C4-2B (cell line): ENCODE measurements at regions not wholly inside any gene's neighbourhood (a gene's known extent, or its start where the extent isn't known, plus 50 kb on each side); places are given as distances from the start of the nearest gene placed in this dataset.

ENCODE experiments used
- ZFX ChIP-seq: fragments of 450-650 bp; IDR thresholded peaks from 2 replicates; pipeline ENCODE4 v1.6.1; 2017
- TF ChIP-seq, protein P1 (sequence below): fragments of 450-650 bp; conservative IDR thresholded peaks from 2 replicates; pipeline ENCODE4 v1.5.1; 2017; ENCODE audit warnings: mild to moderate bottlenecking

DNA sequence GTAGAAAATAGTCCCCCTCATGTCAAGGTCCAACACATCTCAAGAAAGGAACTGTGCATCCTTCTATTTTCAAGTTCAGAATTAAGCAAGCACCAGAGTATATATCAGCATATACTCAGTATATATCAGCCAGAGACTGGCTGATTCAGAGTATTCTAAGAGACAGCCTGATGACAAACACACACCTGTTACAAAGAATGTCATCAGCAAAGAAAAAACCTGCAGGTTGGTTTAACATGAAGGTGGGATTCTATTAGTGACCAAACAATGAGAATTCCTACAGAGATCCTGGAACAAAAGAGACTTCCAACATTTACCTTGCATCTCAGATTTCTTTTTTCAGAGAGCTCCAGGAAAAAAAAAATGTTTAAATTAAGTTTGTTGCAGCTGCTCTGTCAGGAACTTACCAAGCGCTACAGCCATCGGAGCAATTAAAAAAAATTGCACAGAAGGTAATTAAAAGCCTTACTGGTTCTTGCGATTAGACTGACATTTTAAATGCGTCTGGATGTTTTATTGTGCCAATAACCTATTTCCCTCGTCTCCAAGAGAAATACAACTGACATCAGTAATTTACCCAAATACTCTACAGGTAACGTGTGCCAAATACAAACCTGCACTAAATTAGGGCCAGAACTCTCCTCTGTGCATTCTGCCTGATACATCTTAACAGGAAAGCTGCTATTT lies 218.1 kb downstream of the HNMT start:
- TF ChIP-seq, protein P1, sequence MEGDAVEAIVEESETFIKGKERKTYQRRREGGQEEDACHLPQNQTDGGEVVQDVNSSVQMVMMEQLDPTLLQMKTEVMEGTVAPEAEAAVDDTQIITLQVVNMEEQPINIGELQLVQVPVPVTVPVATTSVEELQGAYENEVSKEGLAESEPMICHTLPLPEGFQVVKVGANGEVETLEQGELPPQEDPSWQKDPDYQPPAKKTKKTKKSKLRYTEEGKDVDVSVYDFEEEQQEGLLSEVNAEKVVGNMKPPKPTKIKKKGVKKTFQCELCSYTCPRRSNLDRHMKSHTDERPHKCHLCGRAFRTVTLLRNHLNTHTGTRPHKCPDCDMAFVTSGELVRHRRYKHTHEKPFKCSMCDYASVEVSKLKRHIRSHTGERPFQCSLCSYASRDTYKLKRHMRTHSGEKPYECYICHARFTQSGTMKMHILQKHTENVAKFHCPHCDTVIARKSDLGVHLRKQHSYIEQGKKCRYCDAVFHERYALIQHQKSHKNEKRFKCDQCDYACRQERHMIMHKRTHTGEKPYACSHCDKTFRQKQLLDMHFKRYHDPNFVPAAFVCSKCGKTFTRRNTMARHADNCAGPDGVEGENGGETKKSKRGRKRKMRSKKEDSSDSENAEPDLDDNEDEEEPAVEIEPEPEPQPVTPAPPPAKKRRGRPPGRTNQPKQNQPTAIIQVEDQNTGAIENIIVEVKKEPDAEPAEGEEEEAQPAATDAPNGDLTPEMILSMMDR = no peak
- TF ChIP-seq ZFX = no peak
